ENCODE measurements at regions not wholly inside any gene's neighbourhood (a gene's known extent, or its start where the extent isn't known, plus 50 kb on each side); places are given as distances from the start of the nearest gene placed in this dataset.

- no peak for TF ChIP-seq CTCF (conservative IDR thresholded peaks at IDR 0.05; ENCODE audit: low read length)
- TF ChIP-seq EZH2phosphoT487 (IDR thresholded peaks at IDR 0.05; ENCODE audit: borderline replicate concordance, low read depth, low read length): no peak
These were observed 257.2 kb downstream of the ETS1 start for GRCh38 chr11:128330203-128330602.
